Esophagus squamous epithelium (tissue), 5 donors: ENCODE measurements at regions not wholly inside any gene's neighbourhood (a gene's known extent, or its start where the extent isn't known, plus 50 kb on each side); places are given as distances from the start of the nearest gene placed in this dataset.

ENCODE experiments used
- DNase-seq: peaks from one replicate; lab custom pipeline; 2025; lab: John Stamatoyannopoulos, UW
- H3K27ac ChIP-seq, 4 donors: fragments of 200-600 bp; sonication (generic); one replicate each; pipeline ENCODE4 v1.5.1; 2016 to 2019; ENCODE audit warnings: mild to moderate bottlenecking in 1 of 4
- H3K27me3 ChIP-seq, 4 donors: fragments of 200-600 bp; sonication (generic); 1 replicate in 3 of 4; 2 replicates in 1 of 4; pipeline versions ENCODE4 v1.5.1 to v1.6.0; 2017 to 2021; ENCODE audit warnings: antibody characterized with exemption in 1 of 4
- H3K36me3 ChIP-seq, 3 donors: fragments of 200-600 bp; sonication (generic); one replicate each; pipeline ENCODE4 v1.5.1; 2016 to 2019
- H3K4me1 ChIP-seq, 3 donors: fragments of 200-600 bp; sonication (generic); one replicate each; pipeline ENCODE4 v1.5.1; 2017 to 2019
- H3K4me3 ChIP-seq, 4 donors: fragments of 200-600 bp; sonication (generic); 1 replicate in 3 of 4; 2 replicates in 1 of 4; pipeline ENCODE4 v1.5.1; 2016 to 2019; ENCODE audit warnings: mild to moderate bottlenecking in 2 of 4, moderate library complexity in 1 of 4
- H3K9me3 ChIP-seq, 3 donors: fragments of 200-600 bp; sonication (generic); one replicate each; pipeline ENCODE4 v1.5.1; 2016 to 2019
- POLR2A ChIP-seq, 4 donors: fragments of 450-650 bp; IDR thresholded peaks; one replicate each; pipeline ENCODE4 v1.6.1; 2017; ENCODE audit warnings: antibody characterized with exemption in 4 of 4, mild to moderate bottlenecking in 4 of 4, moderate library complexity in 3 of 4
- WGBS, 2 donors: methylation state at CpG; one replicate each; pipeline ENCODE4 v1.1.5; 2018; 5-methylcytosine and 5-hydroxymethylcytosine counted together
- intact Hi-C: fragments of 100-400 bp; cut with DNase I; formaldehyde crosslinking; loops from one replicate; pipeline ENCODE4 v1.15.0; 2022
- TF ChIP-seq, protein P1 (sequence below), 6 experiments: fragments of 450-650 bp in 4 of 6; fragments of 200-600 bp in 2 of 6; sonication (generic) in 2 of 6; IDR thresholded peaks; one replicate each; pipeline ENCODE4 v1.5.1; 2016 to 2019; ENCODE audit warnings: antibody characterized with exemption in 6 of 6, mild to moderate bottlenecking in 4 of 6, moderate library complexity in 4 of 6
- donor health status: DM: yes; HTN: yes; CAD: no.

GRCh38 chr7:42753367-42753766, 158.5 kb downstream of the C7orf25 start:
- DNase-seq = no peak
- Histone ChIP-seq H3K27me3 (no peaks in the 10 kb centered on the region), H3K27ac (peak overlapping the region in 1 of 4 donors; percentile 41), H3K9me3 (no peaks in the 10 kb centered on the region), H3K4me3 (no peak overlapping the region), H3K4me1 (no peaks in the 10 kb centered on the region), H3K36me3 (no peaks in the 10 kb centered on the region)
- intact Hi-C loops = no loop called here
- WGBS, 2 donors = 70 to 88% methylated on average over 2 of the region's 2 CpGs
- TF ChIP-seq POLR2A (IDR thresholded peaks at IDR 0.05) = no peak
- TF ChIP-seq, protein P1, sequence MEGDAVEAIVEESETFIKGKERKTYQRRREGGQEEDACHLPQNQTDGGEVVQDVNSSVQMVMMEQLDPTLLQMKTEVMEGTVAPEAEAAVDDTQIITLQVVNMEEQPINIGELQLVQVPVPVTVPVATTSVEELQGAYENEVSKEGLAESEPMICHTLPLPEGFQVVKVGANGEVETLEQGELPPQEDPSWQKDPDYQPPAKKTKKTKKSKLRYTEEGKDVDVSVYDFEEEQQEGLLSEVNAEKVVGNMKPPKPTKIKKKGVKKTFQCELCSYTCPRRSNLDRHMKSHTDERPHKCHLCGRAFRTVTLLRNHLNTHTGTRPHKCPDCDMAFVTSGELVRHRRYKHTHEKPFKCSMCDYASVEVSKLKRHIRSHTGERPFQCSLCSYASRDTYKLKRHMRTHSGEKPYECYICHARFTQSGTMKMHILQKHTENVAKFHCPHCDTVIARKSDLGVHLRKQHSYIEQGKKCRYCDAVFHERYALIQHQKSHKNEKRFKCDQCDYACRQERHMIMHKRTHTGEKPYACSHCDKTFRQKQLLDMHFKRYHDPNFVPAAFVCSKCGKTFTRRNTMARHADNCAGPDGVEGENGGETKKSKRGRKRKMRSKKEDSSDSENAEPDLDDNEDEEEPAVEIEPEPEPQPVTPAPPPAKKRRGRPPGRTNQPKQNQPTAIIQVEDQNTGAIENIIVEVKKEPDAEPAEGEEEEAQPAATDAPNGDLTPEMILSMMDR (IDR thresholded peaks at IDR 0.05) = no peak

GRCh38 chr7:42750172-42750571, 161.7 kb downstream of the C7orf25 start:
- intact Hi-C loops = no loop called here
- H3K9me3 ChIP-seq = no peaks in the 10 kb centered on the region
- H3K4me3 ChIP-seq = no peak overlapping the region
- no peak for DNase-seq
- no peaks in the 10 kb centered on the region for H3K36me3 ChIP-seq
- H3K27ac ChIP-seq = no peak overlapping the region
- TF ChIP-seq, protein P1 (IDR thresholded peaks at IDR 0.05) = no peak
- no peak for TF ChIP-seq POLR2A (IDR thresholded peaks at IDR 0.05)
- 63 to 70% methylated on average over 4 of the region's 4 CpGs for WGBS, 2 donors
- peaks cover 0 to 5% (median 0%) of the 10 kb centered on the region in 3 donors for H3K4me1 ChIP-seq
- no peaks in the 10 kb centered on the region for H3K27me3 ChIP-seq

DNA sequence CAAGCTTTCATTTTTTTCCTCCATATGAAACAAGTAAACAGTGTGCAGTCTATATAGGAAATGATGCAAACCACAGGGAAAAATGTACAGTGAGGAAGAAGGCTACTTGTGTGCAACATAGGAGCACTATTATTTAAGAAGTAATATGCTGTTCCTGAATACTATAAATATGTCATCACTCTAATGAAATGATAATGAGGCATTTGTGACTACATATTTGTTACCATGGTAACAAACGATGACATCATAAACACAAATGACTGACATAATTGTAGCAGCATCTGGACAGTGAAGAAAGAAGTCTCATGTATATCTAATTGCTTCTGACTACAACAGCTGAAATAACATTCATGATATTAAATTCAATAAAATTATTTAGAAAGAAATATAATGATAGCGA, 164.8 kb downstream of the C7orf25 start:
- no peak for DNase-seq
- no peak for TF ChIP-seq POLR2A (IDR thresholded peaks at IDR 0.05)
- TF ChIP-seq, protein P1 (IDR thresholded peaks at IDR 0.05) = no peak
- no peaks in the 10 kb centered on the region for H3K27me3 ChIP-seq
- WGBS, 2 donors = 68 to 77% methylated on average over 2 of the region's 2 CpGs
- H3K4me1 ChIP-seq = peaks cover 0 to 5% (median 0%) of the 10 kb centered on the region in 3 donors
- H3K27ac ChIP-seq = no peak overlapping the region
- intact Hi-C loops = no loop called here
- H3K9me3 ChIP-seq = no peaks in the 10 kb centered on the region
- H3K4me3 ChIP-seq = no peak overlapping the region
- H3K36me3 ChIP-seq = no peaks in the 10 kb centered on the region

DNA sequence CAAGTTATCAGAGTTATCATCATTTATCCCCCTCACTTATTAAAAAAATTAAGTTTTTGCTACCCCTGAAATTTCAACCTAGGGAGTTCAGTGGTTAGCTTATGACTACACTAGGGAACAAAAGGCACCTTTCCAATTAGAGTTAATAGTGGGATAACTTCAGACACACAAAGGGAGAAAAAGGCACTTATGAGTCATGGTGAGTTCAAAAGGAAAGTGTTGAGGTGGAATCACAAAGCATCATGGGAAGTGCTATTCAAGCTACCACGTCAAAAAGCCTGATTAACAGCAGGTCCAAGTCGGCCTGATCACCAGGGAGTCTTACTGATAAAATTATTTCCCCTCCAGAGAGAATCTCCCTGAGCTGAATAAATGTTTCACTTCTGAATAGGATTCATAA, 165.7 kb downstream of the C7orf25 start:
- no peaks in the 10 kb centered on the region for H3K27me3 ChIP-seq
- H3K27ac ChIP-seq = no peak overlapping the region
- H3K4me1 ChIP-seq = peaks cover 0 to 5% (median 0%) of the 10 kb centered on the region in 3 donors
- no peaks in the 10 kb centered on the region for H3K36me3 ChIP-seq
- no peak for DNase-seq
- 20 to 40% methylated on average over 2 of the region's 2 CpGs for WGBS, 2 donors
- H3K9me3 ChIP-seq = no peaks in the 10 kb centered on the region
- H3K4me3 ChIP-seq = no peak overlapping the region
- intact Hi-C loops = no loop called here
- TF ChIP-seq POLR2A (IDR thresholded peaks at IDR 0.05) = no peak
- TF ChIP-seq, protein P1 (IDR thresholded peaks at IDR 0.05) = no peak

DNA sequence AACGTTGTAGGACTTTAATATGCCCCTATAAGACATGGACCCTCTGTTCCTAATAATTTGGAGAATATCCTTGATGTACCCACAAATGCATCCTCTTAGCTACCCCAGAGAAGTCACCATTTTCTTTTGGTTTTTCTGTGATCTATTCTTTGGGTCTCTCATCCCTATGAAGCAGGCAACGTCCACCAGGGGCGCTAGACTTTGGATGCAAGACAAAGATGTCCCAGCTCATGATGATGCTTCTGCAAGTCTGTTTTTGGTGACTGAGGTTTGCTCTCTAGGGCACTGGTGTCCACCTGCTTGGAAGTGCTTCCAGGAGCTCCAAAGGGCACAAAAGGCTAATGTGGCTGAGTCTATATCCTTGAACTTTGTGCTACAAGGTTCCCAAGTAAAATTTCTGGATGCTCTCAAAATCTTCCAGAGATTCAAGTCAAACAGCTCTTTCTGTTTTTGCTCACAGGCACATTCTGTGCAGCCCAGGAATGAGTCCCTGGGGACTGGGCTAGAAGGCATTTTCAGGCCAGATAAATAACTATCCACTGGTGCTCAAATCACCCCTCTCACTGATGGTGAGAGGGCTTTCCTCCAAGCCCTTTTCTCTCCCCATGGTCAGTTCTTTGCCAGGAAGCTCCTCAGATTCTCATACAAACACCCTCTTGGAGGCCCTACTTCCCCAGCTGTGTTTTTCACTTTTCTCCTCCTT, 166.4 kb downstream of the C7orf25 start:
- TF ChIP-seq POLR2A (IDR thresholded peaks at IDR 0.05) = no peak
- TF ChIP-seq, protein P1 (IDR thresholded peaks at IDR 0.05) = peak in 5 of 6 experiments; percentile 5 to 43 (median 27)

More for the DNA sequence above, 166.4 kb downstream of the C7orf25 start:
- Histone ChIP-seq H3K4me3 (no peak overlapping the region), H3K36me3 (no peaks in the 10 kb centered on the region), H3K9me3 (no peaks in the 10 kb centered on the region), H3K27ac (no peak overlapping the region), H3K27me3 (no peaks in the 10 kb centered on the region), H3K4me1 (peaks cover 0 to 5% (median 0%) of the 10 kb centered on the region in 3 donors)
- WGBS, 2 donors = 42% methylated on average over 3 of the region's 3 CpGs
- no peak for DNase-seq
- intact Hi-C loops = no loop called here
